HCT116 (cell line): ENCODE measurements at regions not wholly inside any gene's neighbourhood (a gene's known extent, or its start where the extent isn't known, plus 50 kb on each side); places are given as distances from the start of the nearest gene placed in this dataset.

ENCODE experiments used
- ATAC-seq: fragments of 200-7000 bp; cut with Tn5 transposase; 2 replicates; pipeline ENCODE4 v1.9.1; 2020; ENCODE audit warnings: mild to moderate bottlenecking, moderate library complexity
- BruUV-seq: library from RNA; stranded (reverse); fragments of 400-500 nt; replicated peaks from 2 replicates; lab custom pipeline; 2021; lab: Mats Ljungman, UMichigan
- CTCF ChIA-PET: fragments of 300-600 bp; sonication (Branson Sonifier 250); formaldehyde crosslinking; loops from one replicate; lab custom pipeline; 2021; ENCODE audit warnings: antibody characterized with exemption; lab: Charles Lee
- POLR2A ChIA-PET: fragments of 300-600, 350-600 bp; sonication (Branson Sonifier 250); formaldehyde crosslinking; loops from one replicate; lab custom pipeline; 2021; ENCODE audit warnings: antibody characterized with exemption; lab: Charles Lee
- RAD21 ChIA-PET, 2 experiments: fragments of 300-600 bp; sonication (Branson Sonifier 250); formaldehyde crosslinking; loops; one replicate each; lab custom pipeline; 2023; ENCODE audit warnings: low total read pairs in 2 of 2; ENCODE audit not compliant: uncharacterized antibody in 2 of 2, unreplicated experiment in 2 of 2, low non-redundant PET in 1 of 2; lab: Charles Lee
- DNase-seq: peaks from one replicate; pipeline ENCODE4 v3.0.0-alpha.2; 2010; ENCODE audit warnings: low read depth, low spot score
- H2AFZ ChIP-seq: fragments of 200-600 bp; shearing (Covaris generic), sonication (generic); 2 replicates; pipeline ENCODE4 v1.6.1; 2017; ENCODE audit warnings: low read depth, mixed run types, mixed read lengths, antibody characterized with exemption, low read length; ENCODE audit not compliant: poor library complexity, severe bottlenecking
- H3K27ac ChIP-seq: 2 replicates; pipeline ENCODE4 v1.5.1; 2012; ENCODE audit warnings: low read depth, low read length
- H3K27me3 ChIP-seq: fragments of 200-600 bp; sonication (generic); 2 replicates; pipeline ENCODE4 v1.6.1; 2016; ENCODE audit warnings: mixed run types, low read length, mixed read lengths; ENCODE audit not compliant: insufficient read depth
- H3K36me3 ChIP-seq, 2 experiments: fragments of 200-500 bp in 1 of 2; fragments of 200-600 bp in 1 of 2; sonication (Bioruptor generic) in 1 of 2; sonication (generic) in 1 of 2; 2 replicates each; pipeline versions ENCODE4 v1.5.1 to v1.6.1; 2014 to 2016; ENCODE audit warnings: low read length in 2 of 2, inconsistent platforms in 1 of 2, mixed read lengths in 1 of 2, mixed run types in 1 of 2; ENCODE audit not compliant: insufficient read depth in 2 of 2, control insufficient read depth in 1 of 2
- H3K4me1 ChIP-seq, 2 experiments: fragments of 200-600 bp in 1 of 2; sonication (generic) in 1 of 2; 2 replicates each; pipeline versions ENCODE4 v1.5.1 to v1.6.1; 2012 to 2017; ENCODE audit warnings: low read length in 2 of 2, inconsistent platforms in 1 of 2, mild to moderate bottlenecking in 1 of 2, mixed read lengths in 1 of 2, mixed run types in 1 of 2, moderate library complexity in 1 of 2; ENCODE audit not compliant: insufficient read depth in 2 of 2, control insufficient read depth in 1 of 2
- H3K4me2 ChIP-seq: fragments of 200-600 bp; sonication (generic); 2 replicates; pipeline ENCODE4 v1.6.1; 2017; ENCODE audit warnings: mixed run types, low read length, mixed read lengths
- H3K4me3 ChIP-seq, 2 experiments: fragments of 200-600 bp in 1 of 2; sonication (generic) in 1 of 2; replicated peaks in 1 of 2; 2 replicates each; pipeline ENCODE4 v1.5.1; 2011 to 2016; ENCODE audit warnings: low read length in 2 of 2, control low read depth in 1 of 2, low read depth in 1 of 2, mild to moderate bottlenecking in 1 of 2, mixed read lengths in 1 of 2, mixed run types in 1 of 2
- H3K79me2 ChIP-seq: fragments of 200-600 bp; sonication (generic); 2 replicates; pipeline ENCODE4 v1.6.1; 2017; ENCODE audit warnings: mild to moderate bottlenecking, mixed run types, low read length, moderate library complexity, mixed read lengths; ENCODE audit not compliant: insufficient read depth
- H3K9ac ChIP-seq: fragments of 200-600 bp; sonication (generic); 2 replicates; pipeline ENCODE4 v1.6.1; 2016; ENCODE audit warnings: low read length, mixed read lengths
- H3K9me2 ChIP-seq: fragments of 200-600 bp; sonication (generic), shearing (Covaris generic); 2 replicates; pipeline ENCODE4 v1.6.1; 2017; ENCODE audit warnings: mixed run types, mild to moderate bottlenecking, moderate library complexity; ENCODE audit not compliant: insufficient read depth
- H3K9me3 ChIP-seq, 2 experiments: fragments of 200-500 bp in 1 of 2; fragments of 200-600 bp in 1 of 2; sonication (Bioruptor generic) in 1 of 2; sonication (generic) in 1 of 2; 2 replicates each; pipeline ENCODE4 v1.6.1; 2014 to 2017; ENCODE audit warnings: low read length in 2 of 2, mixed read lengths in 2 of 2, inconsistent platforms in 1 of 2, low read depth in 1 of 2, mild to moderate bottlenecking in 1 of 2, mixed run types in 1 of 2, moderate library complexity in 1 of 2; ENCODE audit not compliant: control insufficient read depth in 1 of 2, insufficient read depth in 1 of 2
- H4K20me1 ChIP-seq: fragments of 200-600 bp; sonication (generic), shearing (Covaris generic); 2 replicates; pipeline ENCODE4 v1.6.1; 2017; ENCODE audit warnings: mixed run types, mild to moderate bottlenecking, moderate library complexity; ENCODE audit not compliant: insufficient read depth
- ATF3 ChIP-seq: IDR thresholded peaks from 2 replicates; pipeline ENCODE4 v1.6.1; 2012
- CBX3 ChIP-seq: IDR thresholded peaks from 2 replicates; pipeline ENCODE4 v1.6.1; 2012; ENCODE audit warnings: low read depth
- CEBPB ChIP-seq: IDR thresholded peaks from 2 replicates; pipeline ENCODE4 v1.6.1; 2012; ENCODE audit warnings: low read depth
- CTCF ChIP-seq, 3 experiments: fragments of 200-600 bp in 1 of 3; sonication (generic) in 1 of 3; IDR thresholded peaks in 2 of 3; conservative IDR thresholded peaks in 1 of 3; 2 replicates each; pipeline ENCODE4 v1.5.1; 2012 to 2017; ENCODE audit warnings: low read depth in 2 of 3, low read length in 2 of 3, antibody characterized with exemption in 1 of 3, borderline replicate concordance in 1 of 3, control low read depth in 1 of 3, mild to moderate bottlenecking in 1 of 3, mixed read lengths in 1 of 3, mixed run types in 1 of 3, moderate library complexity in 1 of 3; ENCODE audit not compliant: insufficient read depth in 1 of 3
- EZH2 ChIP-seq: fragments of 200-600 bp; sonication (generic); IDR thresholded peaks from 2 replicates; pipeline ENCODE4 v1.6.1; 2017; ENCODE audit warnings: antibody characterized with exemption, mixed run types
- POLR2A ChIP-seq: IDR thresholded peaks from 2 replicates; pipeline ENCODE4 v1.7.0; 2011; ENCODE audit warnings: borderline replicate concordance; ENCODE audit not compliant: insufficient read depth, insufficient read length; ENCODE audit errors: extremely low read depth
- SIN3A ChIP-seq: IDR thresholded peaks from 2 replicates; pipeline ENCODE4 v1.6.1; 2012; ENCODE audit warnings: low read depth
- SP1 ChIP-seq: IDR thresholded peaks from 2 replicates; pipeline ENCODE4 v1.6.1; 2012; ENCODE audit warnings: low read depth
- SRF ChIP-seq: IDR thresholded peaks from 2 replicates; pipeline ENCODE4 v1.6.1; 2012; ENCODE audit warnings: low read depth
- ZNF274 ChIP-seq: fragments of 200-500 bp; sonication (Bioruptor generic); IDR thresholded peaks from 2 replicates; pipeline ENCODE4 v1.6.1; 2014; ENCODE audit warnings: mild to moderate bottlenecking, low read depth, low read length, inconsistent platforms
- intact Hi-C: fragments of 100-400 bp; cut with micrococcal nuclease; formaldehyde crosslinking; loops from 2 replicates; pipeline ENCODE4 v1.10.0; 2022

GRCh38 chr1:81377406-81377805 lies 423.3 kb upstream of the ADGRL2 start:
- H3K79me2 ChIP-seq: no peaks in the 10 kb centered on the region
- ChIA-PET RAD21 (no interaction called here), CTCF (no interaction called here), POLR2A (no interaction called here)
- H3K27me3 ChIP-seq: no peaks in the 10 kb centered on the region
- intact Hi-C loops: no loop called here
- H3K9me3 ChIP-seq: no peaks in the 10 kb centered on the region
- H2AFZ ChIP-seq: no peak overlapping the region
- ATAC-seq: no peak
- no TSS peak for BruUV-seq
- H3K4me3 ChIP-seq: no peak overlapping the region
- no peak for DNase-seq
- H3K9me2 ChIP-seq: no peaks in the 10 kb centered on the region
- 0 out of 6 replicates have a peak, but pooled peaks of 1 of the 3 experiments have one; percentile 7 for TF ChIP-seq CTCF (IDR thresholded peaks at IDR 0.05 in 2 of 3, conservative IDR thresholded peaks at IDR 0.05 in 1 of 3; ENCODE audit: borderline replicate concordance in 1 of 3, insufficient read depth in 1 of 3, low read depth in 2 of 3, low read length in 2 of 3)
- no peak for TF ChIP-seq EZH2
- H4K20me1 ChIP-seq: no peaks in the 10 kb centered on the region
- H3K4me2 ChIP-seq: no peak overlapping the region
- H3K27ac ChIP-seq: no peak overlapping the region
- H3K9ac ChIP-seq: no peak overlapping the region
- no peaks in the 10 kb centered on the region for H3K36me3 ChIP-seq
- H3K4me1 ChIP-seq: no peaks in the 10 kb centered on the region

- Histone ChIP-seq H3K79me2 (no peaks in the 10 kb centered on the region), H3K4me3 (no peak overlapping the region), H4K20me1 (no peaks in the 10 kb centered on the region), H2AFZ (no peak overlapping the region), H3K9ac (no peak overlapping the region), H3K4me1 (no peaks in the 10 kb centered on the region), H3K4me2 (no peak overlapping the region), H3K9me3 (no peaks in the 10 kb centered on the region), H3K9me2 (no peaks in the 10 kb centered on the region), H3K27me3 (no peaks in the 10 kb centered on the region), H3K27ac (no peak overlapping the region), H3K36me3 (no peaks in the 10 kb centered on the region)
- ChIA-PET POLR2A (no interaction called here), CTCF (no interaction called here), RAD21 (no interaction called here)
- DNase-seq (no peak), ATAC-seq (no peak)
- intact Hi-C loops: no loop called here
- no peak for TF ChIP-seq SP1
- TF ChIP-seq SIN3A: no peak
- no peak for TF ChIP-seq ATF3
- TF ChIP-seq SRF: no peak
- TF ChIP-seq POLR2A: no peak
- TF ChIP-seq ZNF274: no peak
- no peak for TF ChIP-seq CEBPB
- no peak for TF ChIP-seq CBX3
- no TSS peak for BruUV-seq
These were observed 424.7 kb upstream of the ADGRL2 start for GRCh38 chr1:81375884-81376548.
